ENCODE measurements at regions not wholly inside any gene's neighbourhood (a gene's known extent, or its start where the extent isn't known, plus 50 kb on each side); places are given as distances from the start of the nearest gene placed in this dataset.

DNA sequence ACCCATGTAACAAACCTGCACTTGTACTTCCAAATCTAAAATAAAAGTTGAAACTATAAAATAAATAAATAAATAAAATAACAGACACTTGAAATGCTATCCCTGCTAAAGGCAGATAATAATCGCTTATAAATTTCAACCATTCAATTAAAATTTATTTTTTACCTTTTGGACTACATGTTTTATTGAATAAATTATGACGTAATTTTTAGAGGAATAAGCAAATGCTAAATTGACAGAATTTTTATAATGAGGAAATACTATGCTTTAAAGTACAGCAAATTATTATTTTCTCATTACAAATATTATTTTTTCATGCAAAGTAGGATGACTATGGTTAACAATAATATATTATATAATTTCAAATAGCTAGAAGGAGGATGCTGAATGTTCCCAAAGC lies 658.6 kb upstream of the LMO3 start:
- TF ChIP-seq, protein P1, sequence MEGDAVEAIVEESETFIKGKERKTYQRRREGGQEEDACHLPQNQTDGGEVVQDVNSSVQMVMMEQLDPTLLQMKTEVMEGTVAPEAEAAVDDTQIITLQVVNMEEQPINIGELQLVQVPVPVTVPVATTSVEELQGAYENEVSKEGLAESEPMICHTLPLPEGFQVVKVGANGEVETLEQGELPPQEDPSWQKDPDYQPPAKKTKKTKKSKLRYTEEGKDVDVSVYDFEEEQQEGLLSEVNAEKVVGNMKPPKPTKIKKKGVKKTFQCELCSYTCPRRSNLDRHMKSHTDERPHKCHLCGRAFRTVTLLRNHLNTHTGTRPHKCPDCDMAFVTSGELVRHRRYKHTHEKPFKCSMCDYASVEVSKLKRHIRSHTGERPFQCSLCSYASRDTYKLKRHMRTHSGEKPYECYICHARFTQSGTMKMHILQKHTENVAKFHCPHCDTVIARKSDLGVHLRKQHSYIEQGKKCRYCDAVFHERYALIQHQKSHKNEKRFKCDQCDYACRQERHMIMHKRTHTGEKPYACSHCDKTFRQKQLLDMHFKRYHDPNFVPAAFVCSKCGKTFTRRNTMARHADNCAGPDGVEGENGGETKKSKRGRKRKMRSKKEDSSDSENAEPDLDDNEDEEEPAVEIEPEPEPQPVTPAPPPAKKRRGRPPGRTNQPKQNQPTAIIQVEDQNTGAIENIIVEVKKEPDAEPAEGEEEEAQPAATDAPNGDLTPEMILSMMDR (IDR thresholded peaks at IDR 0.05; ENCODE audit: insufficient read depth, low read depth, low read length), result no peak
- no peak overlapping the region for H3K4me3 ChIP-seq (ENCODE audit: low read depth, low read length)
- DNase-seq (ENCODE audit: low read depth), result no peak

DNA sequence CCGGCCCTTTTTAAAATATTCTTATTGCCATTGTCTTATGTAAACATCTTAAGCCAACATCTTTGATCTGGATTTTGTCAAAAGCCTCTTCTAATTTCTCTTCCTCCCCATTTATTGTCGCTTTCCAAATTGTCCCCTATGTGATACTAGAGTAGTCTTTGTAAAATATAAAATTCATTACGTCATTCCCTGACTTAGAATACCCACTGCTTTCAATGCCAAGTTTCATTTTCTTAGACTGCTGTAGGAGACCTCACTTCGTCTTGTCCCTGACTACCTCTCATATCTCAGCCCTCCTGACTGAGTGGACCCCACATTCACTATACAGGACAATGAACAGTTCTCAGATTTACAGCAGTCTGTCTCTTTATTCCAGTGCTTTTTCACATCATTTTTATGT lies 633.9 kb upstream of the LMO3 start:
- H3K4me3 ChIP-seq (ENCODE audit: low read depth, low read length), result no peak overlapping the region
- DNase-seq (ENCODE audit: low read depth), result no peak
- TF ChIP-seq, protein P1 (IDR thresholded peaks at IDR 0.05; ENCODE audit: insufficient read depth, low read depth, low read length), result no peak

DNA sequence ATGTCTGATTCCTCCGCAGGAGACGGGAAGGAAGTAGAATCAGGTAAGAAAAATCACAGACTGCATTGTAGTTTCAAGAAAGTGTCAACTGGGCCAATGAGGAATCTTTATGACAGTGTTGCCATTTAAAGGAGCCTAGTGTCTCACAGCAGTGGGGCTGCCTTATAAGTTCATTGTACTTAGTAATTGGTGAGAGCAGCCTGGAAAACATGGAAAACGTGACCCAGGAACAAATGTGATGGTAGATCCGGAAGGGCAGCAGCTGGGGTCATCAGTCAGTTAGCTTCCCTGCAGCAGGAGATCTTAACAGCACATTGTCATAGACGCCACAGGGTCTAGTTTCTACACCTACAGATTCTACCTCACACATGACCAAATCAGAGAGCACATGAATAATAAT lies 630.0 kb upstream of the LMO3 start:
- TF ChIP-seq, protein P1 (IDR thresholded peaks at IDR 0.05; ENCODE audit: insufficient read depth, low read depth, low read length), result no peak
- no peak overlapping the region for H3K4me3 ChIP-seq (ENCODE audit: low read depth, low read length)
- DNase-seq (ENCODE audit: low read depth), result no peak

DNA sequence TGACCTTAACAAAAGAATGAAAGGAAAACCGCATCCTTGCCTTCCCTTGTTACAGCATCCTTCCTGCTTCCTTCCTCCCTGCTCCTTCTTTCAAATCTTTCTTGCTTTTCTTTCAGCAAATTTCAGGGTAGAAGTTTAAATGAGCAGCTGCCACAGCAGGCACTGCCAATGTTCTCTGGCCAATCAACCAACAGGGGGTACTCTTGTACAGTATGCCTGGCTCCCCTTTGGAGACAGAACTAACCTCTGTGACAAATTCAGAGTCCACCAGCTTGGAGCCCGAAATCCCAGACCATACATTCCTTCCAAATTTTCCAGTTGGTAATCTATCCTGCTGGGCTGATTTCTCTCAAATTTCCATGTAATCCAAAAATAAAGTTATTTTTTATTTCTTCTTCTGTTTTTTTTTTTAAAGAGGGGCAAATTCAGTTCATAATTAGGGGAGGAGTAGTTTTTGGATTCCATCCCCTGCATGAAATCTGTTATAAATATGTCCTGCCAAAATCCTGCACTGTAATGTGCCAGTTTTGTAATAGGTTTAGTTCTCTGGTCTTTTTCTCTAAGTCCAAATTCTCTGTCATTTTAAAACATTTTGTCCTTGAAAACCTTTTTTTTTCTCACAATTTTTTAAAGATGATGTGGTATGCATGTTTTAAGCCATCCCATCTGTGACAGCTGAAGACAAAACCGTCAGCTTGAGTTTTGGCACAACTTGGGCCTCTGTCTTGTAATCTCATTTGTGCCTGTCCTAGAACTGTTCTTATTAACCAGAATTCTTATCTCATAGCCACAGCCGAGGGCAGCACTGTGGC lies 610.0 kb upstream of the LMO3 start:
- TF ChIP-seq, protein P1 (IDR thresholded peaks at IDR 0.05; ENCODE audit: insufficient read depth, low read depth, low read length), result no peak
- no peak for DNase-seq (ENCODE audit: low read depth)
- H3K4me3 ChIP-seq (ENCODE audit: low read depth, low read length), result no peak overlapping the region

DNA sequence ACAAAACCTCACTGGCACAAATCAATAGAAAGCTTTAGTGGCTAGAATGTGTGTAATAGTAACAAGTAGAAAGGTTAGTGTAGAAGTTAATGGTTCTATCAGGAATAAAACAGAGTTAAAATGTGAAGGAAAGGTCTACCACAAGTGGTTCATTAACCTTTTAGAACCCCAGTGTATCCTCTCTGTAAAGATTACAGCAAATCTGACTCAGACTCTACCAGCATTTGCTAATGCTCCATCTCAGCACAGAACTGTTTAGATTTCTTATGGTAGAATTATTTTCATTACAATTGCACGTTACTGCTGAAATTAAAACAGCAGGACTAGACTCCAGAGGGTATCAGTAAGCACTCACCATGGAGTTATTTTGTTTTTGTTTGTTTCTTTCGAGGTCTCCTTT lies 609.0 kb upstream of the LMO3 start:
- TF ChIP-seq, protein P1 (IDR thresholded peaks at IDR 0.05; ENCODE audit: insufficient read depth, low read depth, low read length), result no peak
- no peak overlapping the region for H3K4me3 ChIP-seq (ENCODE audit: low read depth, low read length)
- no peak for DNase-seq (ENCODE audit: low read depth)

DNA sequence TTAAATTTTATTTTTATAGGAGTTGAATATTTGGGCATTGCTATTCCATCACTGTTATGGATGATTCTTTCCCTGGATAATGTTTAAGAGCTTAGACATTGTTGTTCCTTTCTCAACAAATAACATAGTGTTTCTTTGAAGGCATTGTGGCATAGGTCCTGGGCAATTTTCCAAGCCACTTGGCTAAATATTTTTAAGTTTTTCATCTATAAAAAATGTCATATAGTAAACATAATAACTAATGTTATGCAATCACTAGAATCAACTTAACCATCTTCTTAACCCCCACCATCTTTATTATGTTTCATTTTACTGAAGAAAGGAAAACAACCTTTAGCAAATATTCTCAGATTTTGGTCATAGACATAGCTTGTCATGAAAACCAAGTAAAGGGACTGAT lies 600.6 kb upstream of the LMO3 start:
- no peak overlapping the region for H3K4me3 ChIP-seq (ENCODE audit: low read depth, low read length)
- TF ChIP-seq, protein P1 (IDR thresholded peaks at IDR 0.05; ENCODE audit: insufficient read depth, low read depth, low read length), result no peak
- no peak for DNase-seq (ENCODE audit: low read depth)

All from fibroblast of villous mesenchyme (primary cell).